HEK293 (cell line): ENCODE measurements at regions not wholly inside any gene's neighbourhood (a gene's known extent, or its start where the extent isn't known, plus 50 kb on each side); places are given as distances from the start of the nearest gene placed in this dataset.

ENCODE experiments used
- GLI2 ChIP-seq: fragments of 450-650 bp; formaldehyde crosslinking; IDR thresholded peaks from 2 replicates; pipeline ENCODE4; 2017; ENCODE audit warnings: missing biosample characterization, missing genetic modification characterization, low read depth, borderline replicate concordance
- KLF1 ChIP-seq: fragments of 450-650 bp; formaldehyde crosslinking; IDR thresholded peaks from 2 replicates; pipeline ENCODE4 v1.5.1; 2016; ENCODE audit warnings: missing biosample characterization, missing genetic modification characterization
- KLF8 ChIP-seq: fragments of 450-650 bp; formaldehyde crosslinking; IDR thresholded peaks from 2 replicates; pipeline ENCODE4 v1.5.1; 2016; ENCODE audit warnings: missing biosample characterization, missing genetic modification characterization
- OVOL3 ChIP-seq: fragments of 450-650 bp; formaldehyde crosslinking; IDR thresholded peaks from 2 replicates; pipeline ENCODE4 v1.5.1; 2016; ENCODE audit warnings: missing biosample characterization, missing genetic modification characterization
- ZBTB48 ChIP-seq: fragments of 450-650 bp; formaldehyde crosslinking; IDR thresholded peaks from 2 replicates; pipeline ENCODE4 v1.5.1; 2016; ENCODE audit warnings: missing biosample characterization, missing genetic modification characterization
- ZNF146 ChIP-seq: fragments of 450-650 bp; formaldehyde crosslinking; IDR thresholded peaks from 2 replicates; pipeline ENCODE4 v1.5.1; 2016; ENCODE audit warnings: missing biosample characterization, missing genetic modification characterization
- ZNF596 ChIP-seq: fragments of 450-650 bp; IDR thresholded peaks from 2 replicates; pipeline ENCODE4 v1.5.0; 2018; ENCODE audit warnings: missing biosample characterization, mild to moderate bottlenecking, missing genetic modification characterization, moderate library complexity
- ZNF623 ChIP-seq: fragments of 450-650 bp; formaldehyde crosslinking; IDR thresholded peaks from 2 replicates; pipeline ENCODE4 v1.5.1; 2016; ENCODE audit warnings: missing biosample characterization, missing genetic modification characterization
- ZNF629 ChIP-seq: fragments of 450-650 bp; formaldehyde crosslinking; IDR thresholded peaks from 2 replicates; pipeline ENCODE4 v1.5.1; 2017; ENCODE audit warnings: missing biosample characterization, missing genetic modification characterization
- ZNF768 ChIP-seq: fragments of 450-650 bp; formaldehyde crosslinking; IDR thresholded peaks from 2 replicates; pipeline ENCODE4 v1.5.1; 2018; ENCODE audit warnings: missing biosample characterization, mild to moderate bottlenecking, missing genetic modification characterization
- ZSCAN23 ChIP-seq: fragments of 450-650 bp; formaldehyde crosslinking; IDR thresholded peaks from 2 replicates; pipeline ENCODE4 v1.5.1; 2016; ENCODE audit warnings: missing biosample characterization, missing genetic modification characterization
- TF ChIP-seq, protein P1 (sequence below): fragments of 450-650 bp; formaldehyde crosslinking; IDR thresholded peaks from 2 replicates; pipeline ENCODE4 v1.5.1; 2017; ENCODE audit warnings: missing biosample characterization, missing genetic modification characterization
- TF ChIP-seq, protein P2 (sequence below): fragments of 450-650 bp; formaldehyde crosslinking; IDR thresholded peaks from 2 replicates; pipeline ENCODE4 v1.5.1; 2017; ENCODE audit warnings: missing biosample characterization, missing genetic modification characterization
- TF ChIP-seq, protein P3 (sequence below): fragments of 450-650 bp; formaldehyde crosslinking; IDR thresholded peaks from 2 replicates; pipeline ENCODE4 v1.5.1; 2016; ENCODE audit warnings: missing biosample characterization, missing genetic modification characterization
- TF ChIP-seq, protein P4 (sequence below): fragments of 450-650 bp; formaldehyde crosslinking; IDR thresholded peaks from 2 replicates; pipeline ENCODE4 v1.5.1; 2016; ENCODE audit warnings: missing biosample characterization, missing genetic modification characterization, low read depth
- TF ChIP-seq, protein P5 (sequence below): fragments of 450-650 bp; formaldehyde crosslinking; IDR thresholded peaks from 2 replicates; pipeline ENCODE4 v1.5.1; 2016; ENCODE audit warnings: missing biosample characterization, missing genetic modification characterization
- TF ChIP-seq, protein P6 (sequence below): fragments of 450-650 bp; formaldehyde crosslinking; IDR thresholded peaks from 2 replicates; pipeline ENCODE4 v1.5.1; 2016; ENCODE audit warnings: missing biosample characterization, missing genetic modification characterization, borderline replicate concordance
- TF ChIP-seq, protein P7 (sequence below): fragments of 450-650 bp; formaldehyde crosslinking; IDR thresholded peaks from 2 replicates; pipeline ENCODE4 v1.5.0; 2017; ENCODE audit warnings: missing biosample characterization, missing genetic modification characterization, borderline replicate concordance

DNA sequence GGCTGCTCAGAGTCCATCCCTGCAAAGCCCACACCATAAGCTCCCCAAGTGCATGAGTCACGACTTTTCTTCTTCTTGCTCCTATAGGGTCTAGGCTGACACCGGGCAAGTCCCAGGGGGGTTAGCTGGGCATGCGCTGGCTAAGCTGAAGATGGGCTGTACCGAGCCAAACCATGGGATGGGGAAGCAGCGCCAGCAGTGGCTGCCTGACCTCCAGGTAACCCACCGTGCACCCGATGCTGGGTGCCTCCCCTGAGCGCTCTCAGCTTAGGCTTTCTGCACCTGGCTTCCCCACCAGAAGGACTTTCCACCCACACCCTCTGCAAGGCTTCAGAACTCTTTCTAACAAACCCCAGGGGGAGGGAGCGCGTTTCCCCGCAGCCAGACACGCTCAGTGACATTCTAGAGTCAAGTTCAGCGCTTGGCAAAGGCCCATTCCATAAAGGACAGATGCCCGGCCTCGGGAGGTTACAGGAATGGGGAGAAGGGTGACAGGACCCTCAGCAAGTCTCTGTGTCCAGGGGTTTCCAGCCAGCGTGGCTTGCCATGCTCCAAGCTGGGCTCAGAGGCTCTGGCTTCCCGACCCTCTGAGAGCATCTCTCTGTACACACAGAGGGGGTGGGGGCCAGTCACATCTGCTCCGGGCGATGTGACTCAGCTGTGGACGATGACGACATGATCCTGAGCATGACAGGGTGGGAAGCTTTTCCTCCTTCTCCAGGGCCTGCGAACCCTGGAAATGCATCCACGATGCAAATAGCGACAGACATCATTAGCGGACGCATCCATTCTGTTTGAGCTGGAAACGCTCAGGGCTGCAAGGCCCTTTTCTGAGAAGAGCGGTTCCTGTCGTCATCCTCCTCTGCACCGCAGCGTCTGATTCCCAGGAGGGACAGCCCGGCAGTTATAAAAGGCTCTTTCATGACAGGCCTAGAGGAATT is 107.8 kb downstream of the SIK1 start (continued):
- TF ChIP-seq, protein P1, sequence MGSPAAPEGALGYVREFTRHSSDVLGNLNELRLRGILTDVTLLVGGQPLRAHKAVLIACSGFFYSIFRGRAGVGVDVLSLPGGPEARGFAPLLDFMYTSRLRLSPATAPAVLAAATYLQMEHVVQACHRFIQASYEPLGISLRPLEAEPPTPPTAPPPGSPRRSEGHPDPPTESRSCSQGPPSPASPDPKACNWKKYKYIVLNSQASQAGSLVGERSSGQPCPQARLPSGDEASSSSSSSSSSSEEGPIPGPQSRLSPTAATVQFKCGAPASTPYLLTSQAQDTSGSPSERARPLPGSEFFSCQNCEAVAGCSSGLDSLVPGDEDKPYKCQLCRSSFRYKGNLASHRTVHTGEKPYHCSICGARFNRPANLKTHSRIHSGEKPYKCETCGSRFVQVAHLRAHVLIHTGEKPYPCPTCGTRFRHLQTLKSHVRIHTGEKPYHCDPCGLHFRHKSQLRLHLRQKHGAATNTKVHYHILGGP, result no peak
- TF ChIP-seq ZNF623 (tag by site-specific recombination) (no peak), KLF1 (tag by site-specific recombination) (0 out of 2 replicates have a peak, but pooled peaks have one; percentile 18), ZNF146 (tag by site-specific recombination) (no peak), ZNF768 (no peak), ZNF596 (tag by site-specific recombination) (no peak), OVOL3 (tag by site-specific recombination) (no peak), GLI2 (tag by site-specific recombination) (no peak), KLF8 (tag by site-specific recombination) (peak; percentile 49; the same call in 1 of the 2 replicates), ZNF629 (tag by site-specific recombination) (peak; percentile 98), ZSCAN23 (0 out of 2 replicates have a peak, but pooled peaks have one; percentile 56), ZBTB48 (no peak)
- TF ChIP-seq, protein P2, sequence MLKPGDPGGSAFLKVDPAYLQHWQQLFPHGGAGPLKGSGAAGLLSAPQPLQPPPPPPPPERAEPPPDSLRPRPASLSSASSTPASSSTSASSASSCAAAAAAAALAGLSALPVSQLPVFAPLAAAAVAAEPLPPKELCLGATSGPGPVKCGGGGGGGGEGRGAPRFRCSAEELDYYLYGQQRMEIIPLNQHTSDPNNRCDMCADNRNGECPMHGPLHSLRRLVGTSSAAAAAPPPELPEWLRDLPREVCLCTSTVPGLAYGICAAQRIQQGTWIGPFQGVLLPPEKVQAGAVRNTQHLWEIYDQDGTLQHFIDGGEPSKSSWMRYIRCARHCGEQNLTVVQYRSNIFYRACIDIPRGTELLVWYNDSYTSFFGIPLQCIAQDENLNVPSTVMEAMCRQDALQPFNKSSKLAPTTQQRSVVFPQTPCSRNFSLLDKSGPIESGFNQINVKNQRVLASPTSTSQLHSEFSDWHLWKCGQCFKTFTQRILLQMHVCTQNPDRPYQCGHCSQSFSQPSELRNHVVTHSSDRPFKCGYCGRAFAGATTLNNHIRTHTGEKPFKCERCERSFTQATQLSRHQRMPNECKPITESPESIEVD, result no peak
- TF ChIP-seq, protein P3, sequence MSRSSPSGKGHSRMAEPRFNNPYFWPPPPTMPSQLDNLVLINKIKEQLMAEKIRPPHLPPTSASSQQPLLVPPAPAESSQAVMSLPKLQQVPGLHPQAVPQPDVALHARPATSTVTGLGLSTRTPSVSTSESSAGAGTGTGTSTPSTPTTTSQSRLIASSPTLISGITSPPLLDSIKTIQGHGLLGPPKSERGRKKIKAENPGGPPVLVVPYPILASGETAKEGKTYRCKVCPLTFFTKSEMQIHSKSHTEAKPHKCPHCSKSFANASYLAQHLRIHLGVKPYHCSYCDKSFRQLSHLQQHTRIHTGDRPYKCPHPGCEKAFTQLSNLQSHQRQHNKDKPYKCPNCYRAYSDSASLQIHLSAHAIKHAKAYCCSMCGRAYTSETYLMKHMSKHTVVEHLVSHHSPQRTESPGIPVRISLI (tag by site-specific recombination), result no peak
- TF ChIP-seq, protein P4, sequence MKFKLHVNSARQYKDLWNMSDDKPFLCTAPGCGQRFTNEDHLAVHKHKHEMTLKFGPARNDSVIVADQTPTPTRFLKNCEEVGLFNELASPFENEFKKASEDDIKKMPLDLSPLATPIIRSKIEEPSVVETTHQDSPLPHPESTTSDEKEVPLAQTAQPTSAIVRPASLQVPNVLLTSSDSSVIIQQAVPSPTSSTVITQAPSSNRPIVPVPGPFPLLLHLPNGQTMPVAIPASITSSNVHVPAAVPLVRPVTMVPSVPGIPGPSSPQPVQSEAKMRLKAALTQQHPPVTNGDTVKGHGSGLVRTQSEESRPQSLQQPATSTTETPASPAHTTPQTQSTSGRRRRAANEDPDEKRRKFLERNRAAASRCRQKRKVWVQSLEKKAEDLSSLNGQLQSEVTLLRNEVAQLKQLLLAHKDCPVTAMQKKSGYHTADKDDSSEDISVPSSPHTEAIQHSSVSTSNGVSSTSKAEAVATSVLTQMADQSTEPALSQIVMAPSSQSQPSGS (tag by site-specific recombination), result peak; percentile 91
- TF ChIP-seq, protein P5, sequence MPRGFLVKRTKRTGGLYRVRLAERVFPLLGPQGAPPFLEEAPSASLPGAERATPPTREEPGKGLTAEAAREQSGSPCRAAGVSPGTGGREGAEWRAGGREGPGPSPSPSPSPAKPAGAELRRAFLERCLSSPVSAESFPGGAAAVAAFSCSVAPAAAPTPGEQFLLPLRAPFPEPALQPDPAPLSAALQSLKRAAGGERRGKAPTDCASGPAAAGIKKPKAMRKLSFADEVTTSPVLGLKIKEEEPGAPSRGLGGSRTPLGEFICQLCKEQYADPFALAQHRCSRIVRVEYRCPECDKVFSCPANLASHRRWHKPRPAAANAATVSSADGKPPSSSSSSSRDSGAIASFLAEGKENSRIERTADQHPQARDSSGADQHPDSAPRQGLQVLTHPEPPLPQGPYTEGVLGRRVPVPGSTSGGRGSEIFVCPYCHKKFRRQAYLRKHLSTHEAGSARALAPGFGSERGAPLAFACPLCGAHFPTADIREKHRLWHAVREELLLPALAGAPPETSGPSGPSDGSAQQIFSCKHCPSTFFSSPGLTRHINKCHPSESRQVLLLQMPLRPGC (tag by site-specific recombination), result peak; percentile 75
- TF ChIP-seq, protein P6, sequence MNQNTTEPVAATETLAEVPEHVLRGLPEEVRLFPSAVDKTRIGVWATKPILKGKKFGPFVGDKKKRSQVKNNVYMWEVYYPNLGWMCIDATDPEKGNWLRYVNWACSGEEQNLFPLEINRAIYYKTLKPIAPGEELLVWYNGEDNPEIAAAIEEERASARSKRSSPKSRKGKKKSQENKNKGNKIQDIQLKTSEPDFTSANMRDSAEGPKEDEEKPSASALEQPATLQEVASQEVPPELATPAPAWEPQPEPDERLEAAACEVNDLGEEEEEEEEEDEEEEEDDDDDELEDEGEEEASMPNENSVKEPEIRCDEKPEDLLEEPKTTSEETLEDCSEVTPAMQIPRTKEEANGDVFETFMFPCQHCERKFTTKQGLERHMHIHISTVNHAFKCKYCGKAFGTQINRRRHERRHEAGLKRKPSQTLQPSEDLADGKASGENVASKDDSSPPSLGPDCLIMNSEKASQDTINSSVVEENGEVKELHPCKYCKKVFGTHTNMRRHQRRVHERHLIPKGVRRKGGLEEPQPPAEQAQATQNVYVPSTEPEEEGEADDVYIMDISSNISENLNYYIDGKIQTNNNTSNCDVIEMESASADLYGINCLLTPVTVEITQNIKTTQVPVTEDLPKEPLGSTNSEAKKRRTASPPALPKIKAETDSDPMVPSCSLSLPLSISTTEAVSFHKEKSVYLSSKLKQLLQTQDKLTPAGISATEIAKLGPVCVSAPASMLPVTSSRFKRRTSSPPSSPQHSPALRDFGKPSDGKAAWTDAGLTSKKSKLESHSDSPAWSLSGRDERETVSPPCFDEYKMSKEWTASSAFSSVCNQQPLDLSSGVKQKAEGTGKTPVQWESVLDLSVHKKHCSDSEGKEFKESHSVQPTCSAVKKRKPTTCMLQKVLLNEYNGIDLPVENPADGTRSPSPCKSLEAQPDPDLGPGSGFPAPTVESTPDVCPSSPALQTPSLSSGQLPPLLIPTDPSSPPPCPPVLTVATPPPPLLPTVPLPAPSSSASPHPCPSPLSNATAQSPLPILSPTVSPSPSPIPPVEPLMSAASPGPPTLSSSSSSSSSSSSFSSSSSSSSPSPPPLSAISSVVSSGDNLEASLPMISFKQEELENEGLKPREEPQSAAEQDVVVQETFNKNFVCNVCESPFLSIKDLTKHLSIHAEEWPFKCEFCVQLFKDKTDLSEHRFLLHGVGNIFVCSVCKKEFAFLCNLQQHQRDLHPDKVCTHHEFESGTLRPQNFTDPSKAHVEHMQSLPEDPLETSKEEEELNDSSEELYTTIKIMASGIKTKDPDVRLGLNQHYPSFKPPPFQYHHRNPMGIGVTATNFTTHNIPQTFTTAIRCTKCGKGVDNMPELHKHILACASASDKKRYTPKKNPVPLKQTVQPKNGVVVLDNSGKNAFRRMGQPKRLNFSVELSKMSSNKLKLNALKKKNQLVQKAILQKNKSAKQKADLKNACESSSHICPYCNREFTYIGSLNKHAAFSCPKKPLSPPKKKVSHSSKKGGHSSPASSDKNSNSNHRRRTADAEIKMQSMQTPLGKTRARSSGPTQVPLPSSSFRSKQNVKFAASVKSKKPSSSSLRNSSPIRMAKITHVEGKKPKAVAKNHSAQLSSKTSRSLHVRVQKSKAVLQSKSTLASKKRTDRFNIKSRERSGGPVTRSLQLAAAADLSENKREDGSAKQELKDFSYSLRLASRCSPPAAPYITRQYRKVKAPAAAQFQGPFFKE, result no peak
- TF ChIP-seq, protein P7, sequence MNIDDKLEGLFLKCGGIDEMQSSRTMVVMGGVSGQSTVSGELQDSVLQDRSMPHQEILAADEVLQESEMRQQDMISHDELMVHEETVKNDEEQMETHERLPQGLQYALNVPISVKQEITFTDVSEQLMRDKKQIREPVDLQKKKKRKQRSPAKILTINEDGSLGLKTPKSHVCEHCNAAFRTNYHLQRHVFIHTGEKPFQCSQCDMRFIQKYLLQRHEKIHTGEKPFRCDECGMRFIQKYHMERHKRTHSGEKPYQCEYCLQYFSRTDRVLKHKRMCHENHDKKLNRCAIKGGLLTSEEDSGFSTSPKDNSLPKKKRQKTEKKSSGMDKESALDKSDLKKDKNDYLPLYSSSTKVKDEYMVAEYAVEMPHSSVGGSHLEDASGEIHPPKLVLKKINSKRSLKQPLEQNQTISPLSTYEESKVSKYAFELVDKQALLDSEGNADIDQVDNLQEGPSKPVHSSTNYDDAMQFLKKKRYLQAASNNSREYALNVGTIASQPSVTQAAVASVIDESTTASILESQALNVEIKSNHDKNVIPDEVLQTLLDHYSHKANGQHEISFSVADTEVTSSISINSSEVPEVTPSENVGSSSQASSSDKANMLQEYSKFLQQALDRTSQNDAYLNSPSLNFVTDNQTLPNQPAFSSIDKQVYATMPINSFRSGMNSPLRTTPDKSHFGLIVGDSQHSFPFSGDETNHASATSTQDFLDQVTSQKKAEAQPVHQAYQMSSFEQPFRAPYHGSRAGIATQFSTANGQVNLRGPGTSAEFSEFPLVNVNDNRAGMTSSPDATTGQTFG (tag by site-specific recombination), result no peak
